ENCODE measurements at regions not wholly inside any gene's neighbourhood (a gene's known extent, or its start where the extent isn't known, plus 50 kb on each side); places are given as distances from the start of the nearest gene placed in this dataset.

DNA sequence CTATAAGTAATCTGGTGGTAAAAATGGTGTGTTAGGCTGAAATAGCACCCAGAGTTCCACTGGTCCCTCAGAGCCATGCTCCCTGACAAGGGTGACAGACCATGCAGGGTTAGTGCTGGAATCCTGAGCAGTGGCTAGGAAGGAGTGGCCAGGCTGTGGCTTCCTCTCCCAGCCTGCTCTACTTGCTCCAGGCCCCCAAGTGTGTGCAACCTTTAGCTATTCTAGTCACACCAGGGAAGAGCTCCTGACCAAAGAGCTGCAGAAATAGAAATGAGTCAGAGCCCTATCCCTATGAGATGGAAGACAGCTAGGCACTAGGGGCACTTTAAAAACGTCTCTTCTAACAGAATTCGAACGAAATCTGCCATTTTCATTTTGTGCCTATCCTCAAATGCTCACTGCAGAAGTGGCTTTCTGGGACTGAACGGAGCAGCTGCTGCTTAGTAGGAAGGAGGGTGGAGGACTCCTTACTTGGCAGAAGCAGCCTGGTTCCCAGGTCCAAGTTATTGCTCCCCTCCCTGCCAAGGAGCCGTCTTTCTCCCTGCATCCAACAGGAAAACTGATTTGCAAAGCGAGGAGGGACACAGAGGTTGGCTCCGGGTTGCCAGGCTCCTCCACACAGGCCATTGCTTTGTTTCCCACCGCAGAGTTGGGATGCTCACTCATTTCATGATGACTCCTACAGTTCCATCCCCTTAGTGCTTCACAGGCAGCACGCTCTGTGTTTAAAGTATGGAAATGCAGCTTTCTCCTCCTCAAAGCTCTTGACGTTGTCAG, 754.5 kb downstream of the C6orf118 start:
- DNase-seq (ENCODE audit: low spot score) = no peak

DNA sequence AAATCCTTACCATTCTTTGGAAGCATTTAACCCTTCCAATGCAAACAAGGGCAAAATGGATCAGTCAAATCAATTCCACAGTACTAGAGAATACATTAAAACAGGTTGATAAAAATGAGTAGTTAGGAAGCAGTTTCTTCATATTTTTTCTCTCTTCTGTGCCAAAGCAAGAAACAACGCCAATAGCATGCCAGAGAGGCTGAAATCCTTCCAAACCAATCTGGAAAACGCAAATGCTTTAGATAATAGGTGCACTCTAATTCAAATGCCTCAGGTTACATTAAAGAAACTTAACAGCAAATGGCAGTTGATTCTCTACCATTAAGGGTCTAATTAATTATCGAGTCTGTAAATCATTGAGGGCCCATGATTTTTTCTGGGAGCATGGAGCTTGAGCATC, 755.2 kb downstream of the C6orf118 start:
- DNase-seq (ENCODE audit: low spot score) = no peak

DNA sequence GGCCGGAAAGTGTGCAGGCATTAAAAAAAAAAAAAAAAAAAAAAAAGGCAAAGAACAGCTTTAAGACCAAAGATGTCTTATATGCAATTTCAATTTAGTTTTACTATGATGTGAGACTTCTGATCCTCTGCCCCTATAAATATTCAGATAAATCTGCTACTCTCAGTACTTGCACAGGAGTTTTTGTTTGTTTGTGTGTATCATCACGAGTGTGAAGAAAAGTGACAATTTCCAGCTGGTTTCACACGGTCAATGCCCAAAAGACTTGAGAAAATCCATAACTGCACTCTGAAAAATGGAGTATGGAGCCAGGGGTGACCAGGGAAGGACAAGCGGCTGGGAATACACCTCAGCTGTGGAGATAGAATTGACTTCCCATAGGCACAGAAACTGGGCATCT, 757.7 kb downstream of the C6orf118 start:
- DNase-seq (ENCODE audit: low spot score) = no peak

DNA sequence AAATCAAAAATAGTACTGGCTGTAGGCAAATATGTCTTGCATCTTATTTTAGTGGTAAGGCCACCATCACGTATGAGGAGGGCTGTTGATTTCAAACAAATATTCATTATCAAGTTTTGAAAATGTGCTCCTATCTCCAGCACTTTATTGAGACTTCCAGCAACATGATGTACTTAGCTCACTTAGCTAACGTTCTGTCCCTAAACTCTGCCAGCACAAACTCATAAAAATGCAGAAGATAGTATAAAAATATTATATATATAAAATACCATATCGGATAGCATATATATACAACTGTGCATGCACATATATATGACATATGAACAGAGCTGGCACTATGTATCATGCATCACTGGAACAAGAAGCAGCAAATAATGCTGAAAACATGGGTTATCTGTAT, 762.3 kb downstream of the C6orf118 start:
- DNase-seq (ENCODE audit: low spot score) = no peak

DNA sequence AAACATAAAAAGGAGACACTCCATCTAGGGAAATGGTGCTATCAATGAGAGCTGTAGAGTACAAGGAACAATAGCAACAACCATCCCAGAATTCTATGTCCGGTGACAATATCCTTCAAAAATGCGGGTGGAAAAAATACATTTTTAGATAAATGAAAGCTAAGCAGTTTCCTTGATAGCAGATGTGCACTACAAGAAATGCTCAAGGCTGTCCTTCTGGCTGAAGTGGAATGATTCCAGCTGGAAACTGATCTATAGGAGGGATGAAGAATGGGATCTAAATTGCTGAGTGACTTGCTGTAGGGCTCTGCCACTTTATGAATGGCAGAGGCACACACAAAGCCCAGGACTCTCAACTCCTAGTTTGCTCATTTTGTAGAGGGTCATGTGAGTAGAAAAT, 763.1 kb downstream of the C6orf118 start:
- no peak for DNase-seq (ENCODE audit: low spot score)

DNA sequence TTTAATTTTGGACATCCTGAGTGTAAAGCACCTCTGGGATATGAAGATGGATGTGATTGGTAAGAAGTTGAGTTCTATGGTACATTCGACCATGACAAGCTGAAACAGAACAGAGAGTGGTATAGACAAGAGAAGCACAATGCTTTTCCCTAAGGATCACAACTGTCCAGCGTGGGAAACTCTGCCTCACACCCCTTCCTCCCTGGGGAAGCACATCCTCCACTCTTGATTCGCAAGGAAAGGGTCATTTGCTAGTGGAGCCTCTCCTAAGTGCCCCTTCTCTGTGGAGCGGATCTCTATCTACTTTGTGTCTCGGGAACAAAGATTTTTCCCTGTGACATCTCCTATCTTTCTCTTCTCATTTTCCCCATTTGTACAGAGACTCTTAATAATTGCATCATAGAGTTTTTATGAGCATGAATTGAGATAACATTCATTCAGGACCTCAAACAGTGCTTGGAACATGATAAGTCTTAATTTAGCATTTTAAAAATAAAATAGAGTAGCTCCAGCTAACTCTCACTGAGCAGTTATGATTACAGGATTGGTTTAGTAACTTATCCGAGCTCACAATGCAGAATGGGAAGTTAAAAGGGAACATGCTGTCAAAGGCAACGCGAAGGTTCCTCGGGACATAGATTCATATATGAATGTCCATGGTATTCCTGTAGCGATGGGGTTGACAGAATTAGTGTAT, 775.2 kb downstream of the C6orf118 start:
- no peak for DNase-seq (ENCODE audit: low spot score)

DNA sequence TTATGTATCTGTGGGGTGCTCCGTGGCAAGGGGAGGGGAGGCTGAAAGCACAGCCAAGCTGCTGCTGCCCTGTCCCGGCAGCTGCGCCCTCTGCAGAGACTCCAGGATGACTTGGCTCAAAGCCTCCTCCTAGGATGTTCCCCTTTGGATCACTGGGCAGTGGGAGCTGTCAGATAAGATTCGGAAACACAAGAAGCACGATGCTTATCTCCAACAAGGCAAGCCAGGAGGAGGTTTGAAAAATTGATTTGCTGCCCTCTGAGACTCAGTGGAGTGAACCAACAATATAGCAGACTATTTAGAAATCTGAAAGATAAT, 776.4 kb downstream of the C6orf118 start:
- no peak for DNase-seq (ENCODE audit: low spot score)

DNA sequence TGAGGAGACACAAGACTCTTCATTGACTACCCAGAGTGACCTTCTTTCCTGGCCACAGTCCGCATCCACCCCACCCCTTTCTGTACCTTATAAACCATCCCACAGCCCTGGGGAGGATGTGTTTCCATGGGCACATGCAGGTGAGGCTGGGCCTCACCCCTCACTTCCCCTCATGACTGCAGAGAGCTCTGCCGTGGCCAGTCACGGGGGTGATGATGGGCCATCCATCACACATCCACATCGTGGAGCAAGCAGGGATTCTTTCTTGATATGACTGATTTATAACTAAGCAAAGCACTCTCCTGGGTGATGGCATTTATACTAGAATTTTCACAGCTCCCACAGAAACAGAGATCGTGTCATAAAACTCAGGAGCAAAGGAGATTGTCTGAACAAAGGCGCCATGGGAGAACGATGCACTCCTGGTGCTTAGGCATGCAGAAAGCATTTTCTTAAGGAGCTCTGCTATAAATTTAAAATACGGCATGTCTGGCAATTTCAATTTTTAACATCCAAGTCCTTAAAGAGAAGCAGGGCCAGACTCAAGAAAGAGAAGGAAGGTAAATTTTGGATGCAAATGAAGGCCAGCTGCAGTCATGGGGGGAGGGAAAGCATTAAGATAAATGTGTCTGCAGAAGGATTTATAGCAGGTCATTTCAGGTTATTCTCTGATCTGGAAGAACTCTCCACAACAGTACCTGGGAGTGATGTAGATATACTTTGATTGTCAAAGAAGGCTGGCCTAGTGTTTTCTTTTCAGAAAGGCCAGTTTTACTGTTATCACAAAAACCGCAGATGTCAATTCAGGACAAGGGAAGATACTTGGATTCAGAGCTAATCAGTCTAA, 777.0 kb downstream of the C6orf118 start:
- DNase-seq (ENCODE audit: low spot score) = no peak

DNA sequence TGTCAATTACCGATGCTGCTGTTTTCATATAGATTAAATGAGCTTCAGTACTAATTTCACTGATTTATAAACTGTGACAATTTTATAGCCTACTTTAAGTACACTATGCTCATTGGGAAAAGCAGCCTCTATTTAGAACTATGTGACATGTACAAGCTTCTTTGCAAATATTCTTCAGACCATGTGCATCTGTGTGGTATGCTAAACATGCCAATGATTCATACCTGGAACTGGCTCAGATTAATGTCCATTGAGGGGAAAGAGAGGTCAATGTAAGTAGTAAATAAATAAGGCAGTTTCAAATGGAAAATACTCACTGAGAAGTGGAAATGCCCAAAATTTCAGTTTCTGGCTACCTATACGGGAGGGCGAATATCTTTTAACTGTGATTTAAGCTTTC, 777.7 kb downstream of the C6orf118 start:
- DNase-seq (ENCODE audit: low spot score) = no peak

DNA sequence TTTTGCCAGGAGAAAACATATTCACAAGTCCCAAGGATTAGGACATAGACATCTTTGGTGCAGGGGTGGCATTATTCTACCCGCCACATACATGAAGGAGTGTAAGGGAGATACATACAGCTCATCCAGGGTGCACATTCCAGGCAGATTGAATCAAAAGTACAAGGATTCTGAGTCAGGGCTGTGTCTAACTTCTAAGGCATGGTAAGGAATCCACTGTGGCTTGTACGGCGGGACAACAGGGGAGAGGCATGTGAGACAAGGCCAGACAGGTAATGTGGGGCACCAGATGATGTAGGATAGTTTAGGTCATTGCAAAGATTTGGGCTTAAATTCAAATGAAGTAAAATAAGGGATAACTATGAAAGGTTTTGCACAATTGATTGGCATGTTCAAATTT, 780.9 kb downstream of the C6orf118 start:
- no peak for DNase-seq (ENCODE audit: low spot score)

DNA sequence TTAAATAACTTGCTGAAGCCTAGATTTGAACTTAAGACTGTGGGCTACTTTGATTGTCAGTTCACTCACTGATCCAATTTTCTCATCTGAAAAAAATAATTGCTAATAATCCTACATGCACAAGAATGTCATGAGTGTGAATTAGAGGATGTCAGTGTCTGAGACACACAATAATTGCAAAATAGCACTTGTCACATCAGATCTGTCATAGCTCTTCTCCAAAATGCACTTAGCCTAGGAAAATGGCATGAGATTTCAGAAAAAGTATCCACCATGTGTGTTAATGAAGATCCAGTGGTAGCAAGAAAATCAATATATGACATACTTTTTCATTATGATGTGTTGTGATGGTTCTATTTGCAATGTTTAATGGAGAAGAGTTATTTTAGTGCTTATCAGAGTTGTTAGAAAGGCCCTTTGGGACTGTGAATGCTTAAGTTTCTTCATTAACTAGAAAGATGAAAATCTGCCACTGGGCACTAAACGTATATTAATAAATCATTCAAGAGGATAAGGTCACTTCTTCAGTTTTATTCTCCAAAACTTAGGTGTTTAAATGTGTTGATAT, 786.2 kb downstream of the C6orf118 start:
- no peak for DNase-seq (ENCODE audit: low spot score)

DNA sequence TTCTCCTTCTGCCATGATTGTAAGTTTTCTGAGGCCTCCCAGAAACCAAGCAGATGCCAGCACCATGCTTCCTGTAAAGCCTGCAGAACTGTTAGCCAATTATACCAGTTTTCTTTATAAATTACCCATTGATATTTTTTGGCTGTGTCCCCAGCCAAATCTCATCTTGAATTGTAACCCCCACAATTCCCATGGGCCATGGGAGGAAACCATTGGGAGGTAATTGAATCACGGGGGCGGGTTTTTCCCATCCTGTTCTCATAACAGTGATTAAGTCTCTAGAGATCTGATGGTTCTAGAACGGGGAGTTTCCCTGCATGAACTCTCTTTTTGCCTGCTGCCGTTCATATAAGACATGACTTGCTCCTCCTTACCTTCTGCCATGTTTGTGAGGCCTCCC, 788.5 kb downstream of the C6orf118 start:
- DNase-seq (ENCODE audit: low spot score) = no peak

DNA sequence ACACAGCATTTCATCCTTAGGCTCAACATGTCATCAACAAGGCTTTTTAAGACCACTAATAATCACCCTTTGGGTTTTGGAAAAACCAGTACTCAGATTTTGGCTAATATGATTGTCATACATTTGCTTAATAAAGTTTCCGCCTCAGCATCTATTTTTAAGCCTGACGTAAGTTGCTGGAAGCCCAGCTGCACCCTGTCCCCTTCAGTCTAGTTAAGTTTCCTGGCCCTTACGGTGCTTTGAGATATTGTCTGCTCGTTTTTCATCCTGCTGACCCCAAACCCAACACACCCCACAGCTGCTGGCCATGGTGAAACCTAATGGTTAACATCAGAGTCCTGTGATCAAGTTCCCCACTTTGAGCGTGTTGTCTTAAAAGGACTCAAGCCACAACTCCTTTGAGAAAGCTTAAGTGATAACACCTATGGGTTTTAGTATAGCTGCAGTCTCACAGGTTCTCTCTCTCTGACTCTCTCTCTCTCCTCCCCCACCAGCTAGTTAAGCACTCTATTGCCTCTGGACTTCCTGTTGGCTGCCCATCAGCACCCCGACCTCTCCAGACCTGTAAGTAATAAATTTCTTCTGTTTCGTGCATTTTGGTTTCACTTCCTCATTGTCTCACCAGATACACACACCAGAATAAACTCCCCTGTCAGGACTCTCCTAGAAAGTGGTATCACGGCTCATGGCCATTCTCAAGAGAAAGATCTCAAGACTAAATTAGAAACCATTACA, 802.0 kb downstream of the C6orf118 start:
- DNase-seq (ENCODE audit: low spot score) = no peak

DNA sequence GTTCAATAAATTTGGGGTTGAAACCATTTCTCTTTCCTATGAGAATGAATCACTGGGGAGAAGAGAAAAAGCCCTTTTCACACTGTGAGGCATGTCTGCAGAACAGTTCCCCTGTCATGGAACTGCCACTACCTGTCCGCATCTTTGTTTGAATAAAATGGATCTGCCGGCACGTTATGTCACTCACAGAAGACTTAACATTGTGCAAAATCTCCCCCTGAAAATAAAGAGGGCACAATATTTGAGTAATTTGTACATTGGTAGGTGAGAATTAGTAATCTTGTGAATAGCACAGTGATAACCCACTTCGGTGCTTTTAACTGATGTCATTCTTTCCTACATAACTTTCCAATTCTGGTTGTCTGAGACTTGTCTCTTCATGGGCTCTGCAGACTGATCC, 804.0 kb downstream of the C6orf118 start:
- no peak for DNase-seq (ENCODE audit: low spot score)

DNA sequence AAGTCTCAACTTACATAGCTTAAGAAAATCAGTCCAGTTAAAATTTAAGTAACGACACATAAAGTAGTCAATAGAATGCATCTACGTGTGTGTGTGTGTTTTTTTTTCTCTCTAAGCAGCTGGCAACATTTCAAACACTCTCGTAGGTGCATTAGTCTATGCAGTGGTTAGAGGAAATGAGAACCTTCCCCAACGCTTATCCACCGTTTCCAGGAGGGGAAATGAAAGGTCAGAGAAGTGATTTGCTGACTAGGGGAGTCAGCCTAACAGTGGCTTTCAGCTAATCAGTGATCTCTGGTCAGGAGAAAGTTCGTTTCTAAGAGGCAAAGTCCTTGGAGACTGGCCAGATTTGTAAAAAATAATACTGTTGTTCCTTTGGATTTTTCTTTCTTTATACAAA, 806.6 kb downstream of the C6orf118 start:
- DNase-seq (ENCODE audit: low spot score) = no peak

DNA sequence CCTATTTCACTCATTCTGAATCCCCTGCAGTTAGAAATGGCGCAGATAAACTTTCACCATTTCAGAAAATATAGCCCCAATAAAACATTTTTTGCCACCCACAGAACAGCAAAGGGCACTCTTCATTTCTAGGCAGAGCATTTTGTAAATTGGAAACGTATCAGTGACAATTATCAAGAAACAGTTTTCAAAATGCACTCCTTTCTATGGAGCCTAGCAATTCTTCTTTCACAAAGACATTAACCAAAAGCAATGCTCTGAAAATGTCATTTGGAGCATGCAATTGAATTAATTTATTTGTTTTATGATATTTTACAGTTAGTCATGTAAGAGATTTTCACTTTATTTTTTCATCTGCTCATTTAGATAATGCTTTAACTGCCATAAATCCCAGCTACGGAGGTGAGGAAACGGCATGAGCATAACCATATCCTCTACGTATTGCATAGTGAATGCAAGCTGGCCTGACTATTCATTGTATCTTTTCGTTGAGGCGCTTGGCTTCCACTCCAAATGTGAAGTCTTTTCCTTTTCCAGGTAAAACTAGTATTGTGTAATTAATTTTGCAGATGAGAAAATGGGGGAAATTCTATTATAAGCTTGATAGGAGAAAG, 813.4 kb downstream of the C6orf118 start:
- no peak for DNase-seq (ENCODE audit: low spot score)

DNA sequence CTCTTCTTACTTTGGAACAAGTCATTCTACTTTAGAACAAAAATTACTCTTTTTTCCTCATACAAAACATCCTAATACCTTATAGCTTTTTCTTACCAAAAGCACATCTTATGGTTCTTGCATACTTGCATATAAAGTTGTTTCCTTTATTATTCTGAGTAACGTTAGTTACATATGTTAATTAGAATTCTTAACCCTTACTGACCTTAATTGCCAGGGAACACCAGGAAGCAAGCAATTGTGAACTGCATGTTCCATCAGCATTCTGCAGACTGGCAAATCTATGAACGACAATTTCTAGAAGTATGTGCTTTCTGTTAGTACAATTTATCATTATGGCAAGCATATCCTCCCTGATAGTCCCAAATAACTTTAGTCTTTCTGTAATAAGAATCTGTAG, 831.0 kb downstream of the C6orf118 start:
- no peak for DNase-seq (ENCODE audit: low spot score)

DNA sequence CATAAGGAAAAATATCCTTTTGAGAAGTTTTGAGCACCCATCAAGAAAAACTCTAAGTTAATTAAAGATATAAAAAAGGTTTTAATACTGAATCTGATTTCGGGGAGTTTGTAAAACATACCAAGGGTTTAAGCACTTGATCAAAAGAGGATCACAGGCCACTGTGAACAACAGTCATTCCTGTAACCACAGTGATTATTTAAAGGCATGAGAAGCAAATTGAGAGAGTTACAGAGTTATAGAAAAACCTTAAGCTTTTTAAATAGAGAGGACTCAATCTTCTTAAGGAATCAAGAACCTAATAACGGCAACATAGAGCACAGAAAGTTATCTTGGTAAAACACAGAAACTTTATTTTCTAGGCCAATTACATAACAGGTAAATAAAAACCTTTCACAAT, 831.6 kb downstream of the C6orf118 start:
- DNase-seq (ENCODE audit: low spot score) = no peak

DNA sequence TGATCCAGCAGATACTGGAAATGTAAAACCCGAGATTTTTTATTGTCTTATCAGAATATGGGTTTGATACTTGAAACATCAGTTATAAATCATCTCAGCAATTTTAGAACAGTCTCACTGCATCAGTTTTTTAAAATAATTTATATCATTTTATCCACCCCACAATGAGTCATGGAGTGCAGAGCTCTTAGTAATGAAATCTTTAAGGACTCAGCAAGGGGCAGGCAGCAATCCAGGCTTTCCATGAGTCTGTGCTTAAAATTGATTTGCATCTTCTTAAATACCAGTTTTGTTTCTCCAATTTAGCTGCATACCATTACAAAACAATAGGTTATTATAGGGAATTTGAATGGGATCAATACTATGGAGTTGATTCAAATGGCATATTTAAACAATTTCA, 832.3 kb downstream of the C6orf118 start:
- no peak for DNase-seq (ENCODE audit: low spot score)

DNA sequence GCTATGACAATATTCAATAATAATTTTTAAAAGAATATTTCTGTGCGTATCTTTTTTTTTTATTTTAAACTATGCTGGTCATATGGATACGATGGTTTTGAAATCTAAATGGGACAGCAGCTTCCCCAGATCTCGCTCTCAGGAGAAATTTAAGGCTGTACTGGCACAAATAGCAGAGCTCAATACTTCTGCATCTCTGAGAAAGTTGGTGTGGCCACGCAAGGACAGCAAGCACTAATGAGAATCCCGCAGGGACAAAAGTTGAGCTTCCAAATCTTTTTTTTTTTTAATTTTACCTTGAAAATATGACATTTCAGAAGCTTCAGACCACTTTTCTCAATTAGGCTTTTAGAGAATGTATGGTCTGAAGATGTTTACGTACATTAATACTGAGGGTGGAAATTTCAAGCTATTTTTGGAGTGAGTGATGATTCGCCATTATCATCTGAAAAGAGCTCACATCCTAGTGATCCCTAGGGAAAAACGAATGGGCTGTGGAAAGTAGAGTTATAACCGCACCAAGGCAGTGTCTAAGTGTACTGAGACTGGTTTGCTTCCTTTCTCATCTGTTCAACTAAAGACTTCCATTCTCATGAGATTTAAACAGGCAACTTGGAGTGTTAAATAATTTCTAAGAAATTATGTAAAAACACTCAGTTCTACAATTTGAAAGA, 840.0 kb downstream of the C6orf118 start:
- DNase-seq (ENCODE audit: low spot score) = no peak

DNA sequence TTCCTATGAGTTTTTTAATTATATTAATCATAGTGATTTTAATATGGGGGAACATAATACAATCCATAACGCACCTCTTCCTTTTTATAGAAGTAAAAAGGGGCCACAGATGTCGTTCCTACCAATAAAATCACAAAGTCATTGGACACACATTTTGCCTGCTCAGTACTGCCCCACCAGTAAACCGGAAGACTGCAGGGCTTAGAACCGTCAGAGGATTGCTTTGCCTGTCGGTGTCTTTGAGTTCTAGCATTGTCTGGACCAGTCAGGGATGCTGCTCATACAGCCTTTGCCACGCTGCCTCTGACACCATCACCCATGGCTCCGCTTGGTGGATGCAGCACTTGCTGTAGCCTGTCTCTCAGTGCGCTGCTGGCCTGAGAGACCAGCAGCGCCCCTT, 853.6 kb downstream of the C6orf118 start:
- DNase-seq (ENCODE audit: low spot score) = no peak
